NCI-H1092 (cell line): ENCODE measurements at regions not wholly inside any gene's neighbourhood (a gene's known extent, or its start where the extent isn't known, plus 50 kb on each side); places are given as distances from the start of the nearest gene placed in this dataset.
"Not testable (repeated sequence)": the region's sequence is repeated elsewhere in the genome, so short reads cannot be mapped to it uniquely, and the experiment has no call there.

Experiments
- DNase-seq: peaks from one replicate; lab custom pipeline; 2025; lab: John Stamatoyannopoulos, UW

DNA sequence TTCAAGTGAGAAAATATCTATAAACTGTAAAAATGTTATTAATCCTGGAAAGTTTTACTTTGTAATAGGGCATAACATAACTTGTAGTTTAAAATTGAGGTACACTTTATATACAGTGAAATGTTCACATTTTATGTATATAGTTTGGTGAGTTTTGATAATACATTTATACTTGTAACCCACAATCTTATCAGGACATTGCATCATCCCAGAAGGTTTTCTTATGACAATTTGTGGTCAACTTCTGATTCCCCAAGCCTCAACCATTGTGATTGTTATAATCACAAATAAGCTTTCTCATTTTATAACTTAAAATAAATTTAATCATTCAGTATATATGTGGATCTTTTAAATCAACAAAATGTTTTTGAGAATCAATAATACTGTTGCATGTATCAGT lies 151.1 kb downstream of the TFPI2 start:
- DNase-seq: no peak

DNA sequence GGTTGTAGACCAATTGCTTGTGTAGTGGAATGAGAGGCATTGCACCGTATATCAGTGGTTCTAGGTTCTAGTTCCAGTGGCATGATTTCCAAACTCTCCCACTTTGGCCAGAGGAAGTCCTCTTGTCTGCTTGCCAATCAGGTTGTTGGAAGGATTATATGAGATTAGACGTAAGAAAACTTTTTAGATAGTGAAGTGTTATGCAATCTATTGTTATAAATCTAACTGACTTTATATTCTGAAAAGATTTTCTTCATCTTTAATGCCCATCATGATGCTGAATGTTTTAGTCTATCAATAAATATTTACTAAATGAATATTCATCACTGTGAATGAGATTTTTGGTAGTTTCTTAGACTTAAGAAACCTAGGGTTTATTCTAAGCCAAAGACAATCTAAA lies 152.6 kb downstream of the TFPI2 start:
- DNase-seq: no peak

DNA sequence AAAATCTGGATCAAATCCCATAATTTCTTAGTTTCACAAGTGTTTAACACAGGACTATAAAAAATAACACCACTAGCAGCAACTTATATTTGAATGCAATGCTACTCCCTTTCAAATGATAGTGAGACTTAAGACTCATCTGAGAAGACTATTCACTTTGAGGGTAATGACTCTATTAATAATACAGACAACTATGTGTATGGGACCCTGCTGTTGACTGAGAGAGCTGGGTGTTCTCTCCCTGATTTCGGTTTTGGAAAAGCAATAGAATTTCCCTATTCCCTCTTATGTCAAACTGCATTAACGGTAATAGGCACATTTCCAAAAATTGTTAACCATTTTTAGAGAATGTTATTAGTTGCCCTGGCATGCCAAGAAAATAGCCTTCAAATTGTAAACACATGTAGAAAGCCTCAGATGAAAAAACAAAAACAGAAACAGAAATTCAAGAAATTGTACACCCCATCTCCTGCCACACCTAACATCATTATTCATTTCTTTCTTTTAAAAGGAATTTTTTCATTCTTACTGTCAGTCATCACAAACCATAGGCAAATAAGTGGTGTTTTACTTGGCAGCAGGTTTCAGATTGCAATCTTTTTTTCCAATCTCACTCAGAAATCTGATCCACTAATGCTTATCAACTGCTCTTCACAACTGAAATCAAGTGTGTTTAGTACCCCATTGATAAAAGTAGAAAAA lies 153.7 kb downstream of the TFPI2 start:
- peak; percentile 4 for DNase-seq

DNA sequence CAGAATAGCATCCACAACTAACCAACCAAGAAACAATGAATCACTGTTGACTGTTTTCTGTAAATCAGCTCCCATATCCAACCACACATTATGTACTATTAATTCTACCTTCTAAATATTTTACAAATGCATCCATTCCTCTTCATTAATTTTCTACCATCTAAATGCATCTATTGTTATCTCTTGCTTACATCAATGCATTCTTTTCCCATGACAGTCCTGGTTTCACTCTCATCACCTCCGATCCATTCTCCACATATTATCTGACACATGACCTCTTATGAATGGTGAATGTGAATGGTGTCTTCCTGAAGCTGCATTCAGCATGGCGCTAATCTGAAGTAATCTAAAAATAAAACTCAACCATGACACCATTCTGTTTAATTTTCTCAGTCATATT lies 153.8 kb upstream of the CALCR start:
- DNase-seq: no peak

DNA sequence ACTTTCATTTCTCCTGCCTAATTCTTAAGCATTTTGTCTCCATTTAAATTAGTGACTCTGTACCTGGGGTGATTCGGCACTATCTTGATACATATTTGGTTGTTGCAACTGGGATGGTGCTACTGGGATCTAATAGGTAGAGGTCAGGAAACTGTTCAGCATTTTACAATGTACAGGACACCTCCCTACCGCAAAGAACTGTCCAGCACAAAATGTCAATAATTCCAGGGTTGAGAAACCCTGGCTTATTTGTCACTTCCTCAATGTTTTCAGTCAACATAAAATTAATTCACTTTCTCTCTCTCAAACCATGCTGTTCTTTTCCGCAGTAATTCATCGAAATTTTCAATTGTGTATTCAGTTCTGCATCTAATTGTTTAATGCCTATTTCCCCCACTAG lies 151.4 kb upstream of the CALCR start:
- DNase-seq: no peak

DNA sequence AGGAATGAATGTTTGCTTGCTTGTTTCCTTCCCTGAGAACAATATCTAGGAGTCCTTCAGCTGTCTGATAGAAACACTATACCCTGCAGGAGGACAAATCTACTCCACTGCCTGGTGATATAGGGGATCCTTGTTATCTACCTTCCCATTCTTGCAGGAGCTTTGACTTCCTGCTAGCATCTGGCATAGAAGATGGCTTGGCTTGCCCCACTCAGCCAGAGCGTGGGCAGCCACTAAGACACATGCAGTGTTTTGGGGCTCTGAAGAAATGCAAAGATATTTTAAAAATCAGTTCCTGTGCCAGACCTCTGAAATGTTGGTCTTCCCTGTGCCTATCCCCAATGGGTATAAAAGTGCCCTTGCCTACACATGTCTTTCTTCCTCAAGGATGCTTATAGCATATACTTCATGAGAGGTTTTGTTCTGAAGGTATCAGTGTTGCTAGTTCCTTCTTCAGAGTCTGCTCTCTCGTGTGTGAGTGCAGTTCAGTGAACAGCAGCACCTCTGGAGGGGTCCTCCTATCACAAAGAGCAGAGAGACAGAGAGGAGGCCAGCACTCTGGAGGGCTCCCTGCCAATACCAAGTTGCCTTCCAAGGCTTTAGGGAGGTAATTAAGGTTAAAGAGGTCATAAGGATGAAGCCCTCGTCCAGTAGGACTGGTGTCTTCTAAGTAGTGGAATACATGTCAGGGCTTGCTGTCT lies 149.1 kb upstream of the CALCR start:
- no peak for DNase-seq

DNA sequence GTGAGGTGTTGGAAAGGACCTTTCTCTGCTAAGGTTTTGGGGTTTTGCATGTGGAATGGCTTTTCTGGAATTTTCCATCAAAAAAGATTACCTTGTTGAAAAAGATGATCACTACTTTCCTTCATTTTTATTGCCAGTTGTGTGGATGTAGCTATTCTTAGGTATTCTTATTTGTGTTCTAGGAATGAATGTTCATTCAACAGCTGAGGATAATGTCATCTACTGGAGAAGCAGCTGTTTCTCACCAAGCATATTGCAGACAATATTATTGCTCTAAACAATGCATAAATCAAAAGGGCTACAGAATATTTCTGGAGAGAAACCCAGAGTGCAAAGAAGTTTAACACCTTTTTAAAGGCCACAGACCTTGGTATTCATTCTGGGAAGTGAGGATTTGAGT lies 145.6 kb upstream of the CALCR start:
- no peak for DNase-seq

DNA sequence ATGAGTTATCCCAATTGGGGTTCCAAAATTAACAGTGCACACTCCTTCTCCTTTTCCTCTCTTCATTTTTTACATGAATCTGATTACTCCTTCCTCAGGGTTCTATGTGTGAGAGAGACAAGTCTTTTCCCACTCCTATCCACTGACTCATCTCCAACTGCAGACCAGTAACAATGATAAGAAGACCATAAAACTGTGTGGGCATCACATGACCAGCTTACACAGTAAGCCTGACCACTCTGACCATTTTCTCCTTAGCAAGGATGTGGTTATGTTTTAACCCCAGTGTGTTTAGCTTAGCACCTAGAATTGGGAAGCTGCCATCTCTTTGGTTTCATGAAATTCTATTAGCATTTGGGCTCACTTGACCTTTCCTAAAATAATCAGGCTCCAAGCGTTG lies 145.0 kb upstream of the CALCR start:
- DNase-seq: no peak

DNA sequence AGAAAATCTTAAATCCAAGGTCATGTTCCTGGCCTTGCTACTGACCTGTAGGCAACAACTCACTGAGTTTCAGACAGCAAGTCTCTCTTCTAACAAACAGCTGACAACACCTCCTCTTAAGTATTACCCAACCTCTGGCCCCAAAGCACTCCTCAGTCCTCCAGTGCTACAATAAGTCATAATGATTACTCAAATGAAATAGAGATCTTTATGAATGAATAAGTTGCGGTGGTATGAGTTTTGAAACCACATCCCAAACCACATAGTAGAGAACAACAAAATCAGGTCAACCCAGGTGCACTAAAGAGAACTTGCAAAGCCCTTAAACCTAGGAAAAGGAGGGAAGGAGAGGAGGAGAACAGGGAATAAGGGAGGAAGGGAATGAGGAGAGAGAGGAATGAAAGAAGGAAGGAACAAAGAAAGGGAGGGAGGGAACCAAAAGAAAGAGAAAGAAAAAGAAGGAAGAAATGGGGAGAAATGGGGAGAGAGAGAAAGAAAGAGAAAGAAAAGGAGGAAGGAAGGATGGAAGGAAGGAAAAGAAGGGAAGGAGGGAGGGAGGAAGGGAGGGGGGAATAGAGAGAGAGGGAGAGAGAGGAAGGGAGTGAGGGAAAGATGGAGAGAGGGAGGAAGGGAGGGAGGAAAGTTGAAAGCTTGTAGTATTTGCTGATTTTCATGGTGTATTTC lies 142.8 kb upstream of the CALCR start:
- no peak for DNase-seq

DNA sequence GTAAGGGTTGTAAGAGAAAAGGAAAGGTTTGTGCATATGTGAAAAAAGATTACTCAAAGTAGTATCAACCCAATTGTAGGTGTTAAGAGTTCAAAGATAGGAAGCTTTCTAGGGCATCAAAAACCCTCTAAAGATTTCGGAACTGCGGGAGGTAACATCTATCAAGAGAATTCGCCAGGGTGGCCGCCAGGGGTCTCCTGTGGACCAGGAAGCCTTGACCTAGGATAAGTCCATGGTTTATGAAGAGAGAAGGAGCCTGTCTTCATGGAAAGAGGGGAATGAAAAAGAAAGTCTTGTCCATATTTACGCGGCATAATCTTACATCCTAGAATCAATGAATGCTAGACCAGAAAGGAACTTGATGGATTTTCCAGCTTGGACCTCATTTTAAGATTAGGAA lies 140.7 kb upstream of the CALCR start:
- peak; percentile 3 for DNase-seq

DNA sequence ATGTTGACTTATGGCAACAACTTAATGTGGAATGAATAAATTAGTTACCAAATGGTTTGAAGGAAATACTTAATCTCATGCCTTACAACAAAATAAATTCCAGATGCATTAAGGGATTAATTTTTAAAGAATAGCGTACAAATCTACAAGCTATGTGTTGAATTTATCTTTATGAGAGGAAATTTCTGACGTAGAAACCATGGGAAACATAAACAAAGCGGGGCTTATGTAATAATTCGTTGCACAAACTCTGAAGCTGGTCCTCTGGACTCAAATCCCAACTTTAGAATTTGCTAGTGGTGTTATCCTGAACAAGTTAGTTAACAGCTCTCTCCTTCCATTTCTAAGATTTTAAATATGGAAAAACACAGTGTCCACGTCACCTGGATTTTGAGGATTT lies 137.4 kb upstream of the CALCR start:
- DNase-seq: no peak

DNA sequence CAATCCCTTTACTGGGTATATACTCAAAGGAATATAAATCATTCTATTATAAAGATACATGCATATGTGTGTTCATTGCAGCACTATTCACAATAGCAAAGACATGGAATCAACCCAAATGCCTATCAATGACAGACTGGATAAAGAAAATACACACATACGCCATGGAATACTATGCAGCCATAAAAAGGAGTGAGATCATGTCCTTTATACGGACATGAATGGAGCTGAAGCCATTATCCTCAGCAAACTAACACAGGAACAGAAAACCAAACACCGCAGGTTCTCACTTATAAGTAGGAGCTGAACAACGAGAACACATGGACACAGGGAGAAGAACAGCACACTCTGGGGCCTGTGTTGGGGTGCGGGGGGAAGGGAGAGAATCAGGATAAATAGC lies 133.7 kb upstream of the CALCR start:
- DNase-seq: not testable (repeated sequence)

DNA sequence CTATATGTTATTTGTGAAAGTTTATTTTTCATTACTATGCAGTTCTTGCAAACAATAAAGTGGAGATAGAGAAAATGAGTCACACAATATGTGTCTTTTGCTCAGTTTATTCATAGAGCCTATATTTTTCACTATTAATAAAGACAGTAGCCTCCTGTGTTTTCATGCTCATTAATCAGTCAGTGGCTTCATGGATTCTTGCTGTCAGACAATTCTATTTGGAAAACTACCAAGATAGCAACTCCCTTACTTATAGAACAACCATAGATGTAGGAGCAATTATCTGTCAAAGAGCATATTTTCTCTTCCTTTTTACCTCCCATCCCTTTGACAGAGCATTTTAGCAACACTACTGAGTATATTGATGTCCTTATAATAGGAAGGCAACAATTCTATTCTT lies 132.7 kb upstream of the CALCR start:
- no peak for DNase-seq

DNA sequence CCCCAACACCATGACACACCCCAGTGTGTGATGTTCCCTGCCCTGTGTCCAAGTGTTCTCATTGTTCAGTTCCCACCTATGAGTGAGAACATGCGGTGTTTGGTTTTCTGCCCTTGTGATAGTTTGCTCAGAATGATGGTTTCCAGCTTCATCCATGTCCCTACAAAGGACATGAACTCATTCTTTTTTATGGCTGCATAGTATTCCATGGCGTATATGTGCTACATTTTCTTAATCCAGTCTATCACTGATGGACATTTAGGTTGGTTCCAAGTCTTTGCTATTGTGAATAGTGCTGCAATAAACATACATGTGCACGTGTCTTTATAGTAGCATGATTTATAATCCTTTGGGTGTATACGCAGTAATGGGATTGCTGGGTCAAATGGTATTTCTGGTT lies 131.6 kb upstream of the CALCR start:
- DNase-seq: not testable (repeated sequence)

DNA sequence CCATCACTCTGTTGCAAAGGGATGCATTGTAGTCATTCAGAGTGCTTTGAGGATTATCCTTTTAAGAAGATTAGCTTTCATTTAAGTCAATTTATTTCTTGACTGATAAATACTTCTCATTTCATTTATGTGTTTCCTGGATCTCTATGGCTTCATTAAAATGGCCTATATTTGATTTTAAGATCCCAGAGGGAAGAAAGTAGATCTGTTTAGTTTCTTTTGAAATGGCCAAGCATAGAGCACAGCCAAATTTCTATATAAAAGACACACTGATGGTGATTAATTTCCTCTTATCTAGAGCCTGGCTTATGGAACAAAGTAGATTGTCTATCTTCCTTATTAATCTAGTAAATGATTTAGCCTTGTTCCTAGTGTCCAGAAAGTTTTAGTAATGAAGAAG lies 129.7 kb upstream of the CALCR start:
- DNase-seq: no peak

DNA sequence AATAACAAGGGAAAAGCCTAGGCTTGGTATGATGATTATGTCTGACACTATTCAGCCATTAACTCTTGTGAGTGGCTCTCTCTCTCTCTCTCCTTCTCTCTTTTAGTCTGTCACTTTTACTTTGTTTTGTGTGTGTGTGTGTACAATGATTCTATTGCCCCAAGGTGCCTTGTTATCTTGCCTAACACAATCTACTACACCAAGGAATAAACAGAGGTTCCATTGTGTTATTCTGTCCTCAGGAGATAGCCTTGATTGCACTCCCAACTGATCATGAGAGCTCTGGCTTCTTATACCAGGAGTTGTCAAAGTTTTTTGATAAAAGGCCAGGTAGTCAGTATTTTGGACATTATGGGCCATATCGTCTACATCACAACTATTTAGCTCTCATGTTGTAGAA lies 123.4 kb upstream of the CALCR start:
- no peak for DNase-seq

DNA sequence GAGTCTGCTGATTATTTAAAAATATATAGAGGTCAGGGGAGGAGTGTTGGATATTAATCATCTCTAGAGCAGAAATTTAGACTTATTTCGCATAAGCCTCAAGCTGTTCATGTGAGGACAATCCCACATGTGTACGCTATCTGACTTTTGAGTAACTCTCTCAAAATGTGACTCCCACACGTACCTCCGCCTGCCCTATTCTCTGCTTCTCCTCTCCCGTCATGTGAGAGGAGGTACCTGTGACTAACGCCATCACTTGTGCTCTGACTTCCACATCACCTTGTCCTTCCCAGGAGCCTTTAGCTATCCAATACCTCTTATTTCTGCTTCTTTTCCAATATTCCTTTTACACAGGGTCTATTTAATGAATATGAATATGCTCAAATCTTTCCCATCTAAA lies 119.3 kb upstream of the CALCR start:
- no peak for DNase-seq

DNA sequence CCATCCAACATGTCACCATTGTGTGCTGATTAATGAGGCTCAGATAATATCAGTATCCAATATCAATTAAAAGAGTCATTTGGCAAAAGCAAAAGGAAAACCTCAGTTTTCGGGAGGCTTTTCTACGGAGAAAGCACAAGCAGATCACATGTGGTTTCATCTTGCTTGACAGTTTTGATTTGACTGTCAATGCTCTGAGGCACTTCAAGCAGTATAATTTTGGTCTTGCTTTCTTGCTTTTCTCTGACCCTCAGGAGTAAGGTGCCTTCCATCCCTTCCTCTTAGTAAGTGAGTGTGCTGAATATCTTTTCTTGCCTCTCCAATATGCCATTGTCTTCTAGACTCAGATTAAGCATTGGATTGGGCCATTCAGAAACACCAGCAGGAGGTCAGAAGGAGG lies 115.5 kb upstream of the CALCR start:
- no peak for DNase-seq

DNA sequence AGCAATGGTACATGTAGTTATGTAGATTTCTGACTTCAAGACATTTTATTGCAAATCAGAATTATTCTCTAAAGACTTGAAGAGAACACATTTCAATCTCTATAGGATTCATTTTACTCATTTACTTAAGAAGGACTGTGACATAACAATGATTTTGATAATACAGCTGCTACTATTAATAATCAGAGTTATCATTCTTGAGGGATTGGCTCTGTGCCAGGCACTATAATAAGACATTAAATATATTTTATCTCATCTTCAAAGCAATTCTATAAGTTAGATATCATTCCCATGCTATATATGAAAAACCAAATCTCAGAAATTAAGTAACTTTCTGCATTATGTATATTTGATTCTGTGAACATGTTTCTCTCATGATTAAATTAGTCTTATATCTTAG lies 103.7 kb upstream of the CALCR start:
- DNase-seq: no peak

DNA sequence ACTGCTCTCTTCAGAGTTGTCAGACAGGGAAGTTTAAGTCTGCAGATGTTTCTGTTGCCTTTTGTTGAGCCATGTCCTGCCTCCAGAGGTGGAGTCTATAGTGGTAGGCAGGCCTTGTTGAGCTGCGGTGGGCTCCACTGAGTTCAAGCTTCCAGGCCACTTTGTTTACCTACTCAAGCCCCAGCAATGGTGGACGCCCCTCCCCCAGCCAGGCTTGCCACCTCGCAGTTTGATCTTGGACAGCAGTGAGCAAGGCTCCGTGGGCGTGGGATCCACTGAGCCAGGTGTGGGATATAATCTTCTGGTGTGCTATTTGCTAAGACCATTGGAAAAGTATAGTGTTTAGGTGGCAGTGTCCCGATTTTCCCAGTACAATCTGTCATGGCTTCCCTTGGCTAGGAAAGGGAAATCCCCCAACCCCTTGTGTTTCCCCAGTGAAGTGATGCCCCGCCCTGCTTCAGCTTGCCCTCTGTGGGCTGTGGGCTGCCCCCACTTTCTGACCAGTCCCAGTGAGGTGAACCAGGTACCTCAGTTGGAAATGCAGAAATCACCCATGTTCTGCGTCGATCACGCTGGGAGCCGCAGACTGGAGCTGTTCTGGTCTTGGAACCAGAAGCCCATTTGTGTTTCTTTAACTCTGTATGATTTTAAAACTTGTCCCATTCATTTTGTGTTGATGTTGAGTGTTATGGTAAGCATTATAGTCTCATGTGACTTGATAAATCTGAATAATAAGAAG lies 89.2 kb upstream of the CALCR start:
- no peak for DNase-seq

DNA sequence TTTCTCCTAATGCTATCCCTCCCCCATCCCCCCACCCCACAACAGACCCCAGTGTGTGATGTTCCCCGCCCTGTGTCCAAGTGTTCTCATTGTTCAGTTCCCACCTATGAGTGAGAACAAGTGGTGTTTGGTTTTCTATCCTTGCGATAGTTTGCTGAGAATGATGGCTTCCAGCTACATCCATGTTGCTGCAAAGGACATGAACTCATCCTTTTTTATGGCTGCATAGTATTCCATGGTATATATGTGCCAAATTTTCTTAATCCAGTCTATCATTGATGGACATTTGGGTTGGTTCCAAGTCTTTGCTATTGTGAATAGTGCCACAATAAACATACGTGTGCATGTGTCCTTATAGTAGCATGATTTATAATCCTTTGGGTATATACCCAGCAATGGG lies 83.6 kb upstream of the CALCR start:
- not testable (repeated sequence) for DNase-seq

DNA sequence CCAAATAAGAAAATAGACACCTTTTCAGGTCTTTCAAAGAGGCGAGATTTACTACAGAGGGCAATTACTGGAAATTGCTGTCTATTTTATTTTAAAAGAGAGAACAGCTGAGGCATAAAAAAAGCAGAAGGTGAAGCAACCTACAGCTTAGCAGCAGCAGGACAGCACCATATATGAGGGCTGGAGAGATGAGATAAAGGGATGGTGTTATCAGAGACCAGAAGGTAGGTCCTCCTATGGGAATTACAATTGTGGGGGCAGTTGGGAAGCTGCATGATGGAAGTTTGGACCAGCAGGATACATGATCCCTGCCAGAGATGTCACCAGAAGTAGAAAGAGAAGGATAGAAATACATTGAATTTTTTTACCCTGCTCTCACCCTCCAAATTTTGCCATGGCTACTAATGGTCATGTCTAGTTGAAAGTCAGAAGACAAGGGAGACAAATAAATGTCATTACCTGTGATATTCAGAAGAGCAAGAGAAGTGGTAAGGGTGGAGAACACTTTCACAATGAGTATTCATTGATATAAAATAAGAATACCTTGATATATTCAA lies 77.2 kb upstream of the CALCR start:
- no peak for DNase-seq
